B cell (primary cell): ENCODE measurements at regions not wholly inside any gene's neighbourhood (a gene's known extent, or its start where the extent isn't known, plus 50 kb on each side); places are given as distances from the start of the nearest gene placed in this dataset.

Experiments
- ATAC-seq: fragments of 200-7000 bp; cut with Tn5 transposase; one replicate; pipeline ENCODE4 v1.10.0; 2021; ENCODE audit warnings: low read depth, mild to moderate bottlenecking, moderate number of reproducible peaks, moderate library complexity
- CTCF ChIA-PET: fragments of 350-600 bp; sonication (Branson Sonifier 250); formaldehyde crosslinking; loops from one replicate; lab custom pipeline; 2021; ENCODE audit warnings: antibody characterized with exemption, inconsistent platforms; lab: Charles Lee
- POLR2A ChIA-PET: fragments of 350-600 bp; sonication (Branson Sonifier 250); formaldehyde crosslinking; loops from one replicate; lab custom pipeline; 2021; ENCODE audit warnings: antibody characterized with exemption; lab: Charles Lee
- DNase-seq: peaks from one replicate; pipeline ENCODE4 v3.0.0; 2013
- H2AFZ ChIP-seq: 2 replicates; pipeline ENCODE4 v1.6.1; 2012; ENCODE audit warnings: mild to moderate bottlenecking, low read depth, low read length; ENCODE audit not compliant: insufficient read depth, poor library complexity, severe bottlenecking
- H3K27ac ChIP-seq, 2 donors: 1 replicate in 1 of 2; 2 replicates in 1 of 2; pipeline ENCODE4 v1.5.1; 2012 to 2013; ENCODE audit warnings: low read length in 2 of 2, mild to moderate bottlenecking in 2 of 2, moderate library complexity in 1 of 2
- H3K27me3 ChIP-seq, 4 experiments: fragments of 200-600 bp in 1 of 4; sonication (generic) in 1 of 4; replicated peaks in 1 of 4; 1 replicate in 2 of 4; 2 replicates in 2 of 4; pipeline versions ENCODE4 v1.6.1 to v1.7.0; 2013 to 2016; ENCODE audit warnings: low read length in 3 of 4, mild to moderate bottlenecking in 2 of 4, mixed read lengths in 1 of 4, moderate library complexity in 1 of 4; ENCODE audit not compliant: insufficient read depth in 4 of 4, control insufficient read depth in 3 of 4; ENCODE audit errors: control extremely low read depth in 1 of 4
- H3K36me3 ChIP-seq, 2 experiments: replicated peaks in 1 of 2; 1 replicate in 1 of 2; 2 replicates in 1 of 2; pipeline versions ENCODE4 v1.6.1 to v1.7.1; 2013; ENCODE audit warnings: low read length in 1 of 2; ENCODE audit not compliant: insufficient read depth in 2 of 2, control insufficient read depth in 1 of 2; ENCODE audit errors: control extremely low read depth in 1 of 2, extremely low read depth in 1 of 2
- H3K4me1 ChIP-seq, 2 donors: fragments of 200-600 bp in 1 of 2; sonication (generic) in 1 of 2; 1 replicate in 1 of 2; 2 replicates in 1 of 2; pipeline versions ENCODE4 v1.5.1 to v1.6.1; 2013 to 2017; ENCODE audit warnings: low read length in 2 of 2; ENCODE audit not compliant: control insufficient read depth in 2 of 2, insufficient read depth in 2 of 2
- H3K4me2 ChIP-seq: replicated peaks from 2 replicates; pipeline ENCODE3; 2012; ENCODE audit warnings: mild to moderate bottlenecking, low read depth, low read length; ENCODE audit not compliant: poor library complexity, severe bottlenecking
- H3K4me3 ChIP-seq, 5 experiments: fragments of 200-600 bp in 1 of 5; sonication (generic) in 1 of 5; 1 replicate in 3 of 5; 2 replicates in 2 of 5; pipeline versions ENCODE4 v1.5.1 to v1.7.0; 2011 to 2016; ENCODE audit warnings: low read length in 4 of 5, mild to moderate bottlenecking in 4 of 5, low read depth in 2 of 5, control low read depth in 1 of 5, moderate library complexity in 1 of 5; ENCODE audit not compliant: insufficient read depth in 1 of 5; ENCODE audit errors: control extremely low read depth in 1 of 5, extremely low read depth in 1 of 5
- H3K79me2 ChIP-seq: fragments of 200-600 bp; sonication (generic); one replicate; pipeline ENCODE4 v1.6.0; 2016; ENCODE audit warnings: low read length; ENCODE audit not compliant: control insufficient read depth, insufficient read depth
- H3K9ac ChIP-seq: fragments of 200-600 bp; sonication (generic); 2 replicates; pipeline ENCODE4 v1.6.1; 2017; ENCODE audit warnings: mild to moderate bottlenecking, low read length, moderate library complexity
- H3K9me3 ChIP-seq, 3 donors: one replicate each; pipeline versions ENCODE4 v1.6.1 to v1.7.1; 2013; ENCODE audit warnings: low read length in 2 of 3; ENCODE audit not compliant: control insufficient read depth in 2 of 3, insufficient read depth in 1 of 3; ENCODE audit errors: control extremely low read depth in 1 of 3
- H4K20me1 ChIP-seq: 2 replicates; pipeline ENCODE4 v1.6.0; 2012; ENCODE audit warnings: mild to moderate bottlenecking, low read length; ENCODE audit not compliant: insufficient read depth, control insufficient read depth, poor library complexity, severe bottlenecking
- H3K27ac Mint-ChIP-seq: one replicate; pipeline ENCODE4 v1.8.0; 2021; ENCODE audit warnings: mixed read lengths
- H3K27me3 Mint-ChIP-seq: one replicate; pipeline ENCODE4 v1.8.0; 2021; ENCODE audit warnings: mixed read lengths
- H3K4me1 Mint-ChIP-seq: one replicate; pipeline ENCODE4 v1.8.0; 2021; ENCODE audit warnings: mixed read lengths
- H3K4me3 Mint-ChIP-seq: one replicate; pipeline ENCODE4 v1.8.0; 2021; ENCODE audit warnings: mixed read lengths
- H3K9me3 Mint-ChIP-seq: one replicate; pipeline ENCODE4 v1.8.0; 2022; ENCODE audit warnings: mixed read lengths; ENCODE audit not compliant: insufficient read depth
- CTCF ChIP-seq: fragments of 200-600 bp; IDR thresholded peaks from one replicate; pipeline ENCODE4 v1.8.0; 2022; ENCODE audit warnings: antibody characterized with exemption, mild to moderate bottlenecking
- EZH2 ChIP-seq: IDR thresholded peaks from 2 replicates; pipeline ENCODE4 v1.6.1; 2012; ENCODE audit warnings: borderline replicate concordance, low read depth, mild to moderate bottlenecking, moderate library complexity, low read length; ENCODE audit not compliant: insufficient read depth, poor library complexity, severe bottlenecking
- WGBS: methylation state at CpG from one replicate; pipeline ENCODE4 v1.1.5; 2013; ENCODE audit warnings: missing lambda C conversion rate; ENCODE audit not compliant: insufficient coverage; 5-methylcytosine and 5-hydroxymethylcytosine counted together
- intact Hi-C: fragments of 100-400 bp; cut with micrococcal nuclease; formaldehyde crosslinking; loops from one replicate; pipeline ENCODE4 v1.10.0; 2022

- no peaks in the 10 kb centered on the region for H3K9me3 ChIP-seq
- no peak overlapping the region for H3K4me2 ChIP-seq
- no peak for TF ChIP-seq CTCF
- TF ChIP-seq EZH2 = no peak
- Mint-ChIP-seq H3K4me3 (no peak overlapping the region), H3K4me1 (peaks cover 4% of the 10 kb centered on the region), H3K27ac (no peak overlapping the region), H3K9me3 (no peaks in the 10 kb centered on the region), H3K27me3 (no peaks in the 10 kb centered on the region)
- no peaks in the 10 kb centered on the region for H3K79me2 ChIP-seq
- H4K20me1 ChIP-seq = no peaks in the 10 kb centered on the region
- ChIA-PET CTCF (no interaction called here), POLR2A (no interaction called here)
- H3K4me3 ChIP-seq = no peak overlapping the region
- H3K9ac ChIP-seq = no peak overlapping the region
- no peaks in the 10 kb centered on the region for H3K36me3 ChIP-seq
- 88% methylated on average over 1 of the region's 3 CpGs for WGBS
- H3K27me3 ChIP-seq = no peaks in the 10 kb centered on the region
- DNase-seq (no peak), ATAC-seq (no peak)
- H3K4me1 ChIP-seq = no peaks in the 10 kb centered on the region
- H2AFZ ChIP-seq = no peak overlapping the region
- H3K27ac ChIP-seq = no peak overlapping the region
- intact Hi-C loops = no loop called here
Measured at GRCh38 chr9:31144614-31145013, 1239.8 kb upstream of the ACO1 start.

- H3K27ac ChIP-seq = no peak overlapping the region
- H3K4me3 ChIP-seq = no peak overlapping the region
- WGBS = no CpG with 5 or more reads among the region's 3 CpGs
- no peak overlapping the region for H2AFZ ChIP-seq
- H3K4me2 ChIP-seq = no peak overlapping the region
- CTCF ChIA-PET = no interaction called here
- H3K79me2 ChIP-seq = no peaks in the 10 kb centered on the region
- H3K4me1 Mint-ChIP-seq = peaks cover 4% of the 10 kb centered on the region
- H3K4me1 ChIP-seq = no peaks in the 10 kb centered on the region
- H3K27me3 Mint-ChIP-seq = no peaks in the 10 kb centered on the region
- H3K9me3 Mint-ChIP-seq = no peaks in the 10 kb centered on the region
- H3K27me3 ChIP-seq = no peaks in the 10 kb centered on the region
- no peaks in the 10 kb centered on the region for H4K20me1 ChIP-seq
- no peaks in the 10 kb centered on the region for H3K36me3 ChIP-seq
- DNase-seq (no peak), ATAC-seq (no peak)
- POLR2A ChIA-PET = no interaction called here
- H3K9ac ChIP-seq = no peak overlapping the region
- TF ChIP-seq CTCF (no peak), EZH2 (no peak)
- H3K9me3 ChIP-seq = no peaks in the 10 kb centered on the region
- intact Hi-C loops = no loop called here
- H3K4me3 Mint-ChIP-seq = no peak overlapping the region
- no peak overlapping the region for H3K27ac Mint-ChIP-seq
Measured at GRCh38 chr9:31146485-31147166, 1237.8 kb upstream of the ACO1 start.
